NCI-H510A treated with DMSO at 0.1 percent for 48 hours (cell line): ENCODE measurements at regions not wholly inside any gene's neighbourhood (a gene's known extent, or its start where the extent isn't known, plus 50 kb on each side); places are given as distances from the start of the nearest gene placed in this dataset.

ENCODE experiments used
- DNase-seq: peaks from one replicate; lab custom pipeline; 2025; lab: John Stamatoyannopoulos, UW

DNA sequence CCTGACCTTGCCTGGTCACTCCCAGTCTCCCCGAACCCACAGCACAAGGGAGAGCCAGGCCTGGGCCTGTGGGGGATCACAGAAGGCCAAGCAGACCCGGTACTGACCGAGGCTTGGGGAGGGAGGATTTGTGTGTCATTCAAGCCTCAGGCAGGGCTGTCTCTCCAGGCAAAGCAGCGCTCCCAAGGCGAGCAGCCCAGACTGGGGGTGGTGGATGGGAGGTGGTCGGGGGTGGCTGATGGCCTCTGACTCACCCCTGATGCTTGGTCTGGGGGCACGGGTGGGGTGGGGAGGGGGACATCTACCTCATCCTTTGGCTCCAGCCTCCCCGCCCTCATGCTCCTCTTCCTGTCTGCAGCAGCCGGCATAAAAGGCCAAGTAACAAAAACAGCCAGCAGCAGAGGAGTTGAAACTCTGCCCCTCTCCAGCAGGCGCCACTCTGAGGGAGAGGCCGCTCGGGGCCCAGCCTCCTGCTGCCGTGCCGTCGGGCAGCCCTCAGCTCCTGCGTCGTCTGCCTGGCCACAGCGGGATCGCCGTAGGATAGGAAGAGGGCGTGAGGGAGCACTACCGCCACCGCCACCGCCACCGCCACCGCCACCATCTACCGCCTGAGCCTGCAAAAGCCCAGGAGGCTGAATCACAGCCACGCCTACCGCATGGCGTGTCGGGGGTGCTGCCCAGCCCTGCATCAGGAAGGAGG lies 166.0 kb downstream of the OLFM1 start:
- no peak for DNase-seq

DNA sequence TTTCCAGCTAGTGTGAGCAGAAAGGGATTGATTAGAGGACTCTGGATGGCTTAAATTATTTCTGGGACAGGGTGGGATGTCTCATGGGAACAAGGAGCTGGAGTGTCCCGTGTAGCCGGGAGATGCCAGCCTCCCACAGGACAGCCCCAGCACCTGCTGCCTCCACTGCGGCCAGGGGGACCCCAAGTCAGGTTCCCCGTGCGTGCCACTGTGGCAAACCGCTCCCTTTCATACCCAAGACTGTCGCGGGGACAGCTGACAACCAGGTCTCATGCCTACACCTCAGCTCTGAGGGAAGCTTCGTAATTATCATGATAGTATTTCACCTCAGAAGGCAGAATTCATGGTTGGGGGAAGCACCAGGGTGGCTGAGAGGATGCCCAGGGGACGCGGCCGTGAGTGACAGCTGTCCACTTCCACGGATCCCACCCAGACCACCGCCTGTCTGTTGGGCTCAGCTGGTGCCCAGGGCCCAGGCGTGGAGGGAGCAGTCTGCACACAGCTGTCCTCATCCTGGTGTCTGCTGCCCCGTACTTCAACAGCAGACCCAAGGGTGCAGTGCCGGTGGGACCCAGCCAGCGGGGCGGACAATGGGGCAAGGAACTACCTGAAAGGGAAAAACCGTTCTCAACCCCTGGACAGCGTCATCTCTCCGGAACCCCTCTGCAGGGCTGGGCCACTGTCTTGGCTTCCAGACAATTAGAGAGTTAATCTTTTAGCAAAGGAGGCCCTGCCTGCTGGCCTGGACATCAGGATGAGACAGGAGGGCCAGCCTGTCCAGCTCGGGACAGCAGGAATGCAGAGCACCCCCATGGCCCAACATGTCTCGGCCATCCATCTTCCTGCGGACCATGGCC lies 166.9 kb downstream of the OLFM1 start:
- DNase-seq, result no peak

DNA sequence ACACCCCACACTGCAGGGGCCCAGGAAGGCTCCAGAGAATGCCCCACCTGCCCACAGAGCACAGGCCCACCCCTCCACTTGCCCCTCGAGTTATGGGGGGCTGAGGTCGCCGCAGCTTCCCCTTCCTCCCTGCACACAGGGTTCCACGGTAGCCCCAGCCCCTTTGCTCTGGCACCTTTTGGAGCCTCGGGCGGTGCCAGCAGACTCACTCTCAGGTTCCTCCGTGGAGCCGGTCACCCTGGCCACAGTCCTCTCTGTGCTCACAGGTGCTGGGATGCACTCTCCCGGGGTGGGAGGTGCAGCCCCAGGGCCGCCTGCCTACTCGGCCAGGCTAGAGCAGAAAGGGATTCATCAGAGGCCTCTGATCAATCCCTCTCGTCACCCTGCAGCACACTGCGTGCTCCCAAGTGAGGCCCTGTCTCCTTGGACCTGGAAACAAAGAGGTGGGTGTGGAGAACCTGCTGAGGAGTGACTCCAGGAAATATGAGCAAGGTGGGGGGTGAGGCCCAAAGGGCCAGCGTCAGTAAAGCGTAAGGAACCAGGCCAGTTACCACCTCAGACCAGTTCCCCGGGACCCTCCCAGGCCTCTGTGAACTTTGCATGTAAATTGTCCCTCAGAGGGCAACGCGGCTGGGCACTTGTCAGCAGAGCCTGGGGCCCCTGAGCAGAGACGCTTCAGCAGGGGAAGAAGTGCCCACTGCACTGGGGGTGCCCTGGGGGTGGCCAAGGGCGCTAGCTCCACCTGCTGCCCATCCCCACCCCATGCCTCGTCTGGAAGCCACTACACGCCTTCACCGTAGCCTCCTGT lies 167.8 kb downstream of the OLFM1 start:
- DNase-seq, result no peak

DNA sequence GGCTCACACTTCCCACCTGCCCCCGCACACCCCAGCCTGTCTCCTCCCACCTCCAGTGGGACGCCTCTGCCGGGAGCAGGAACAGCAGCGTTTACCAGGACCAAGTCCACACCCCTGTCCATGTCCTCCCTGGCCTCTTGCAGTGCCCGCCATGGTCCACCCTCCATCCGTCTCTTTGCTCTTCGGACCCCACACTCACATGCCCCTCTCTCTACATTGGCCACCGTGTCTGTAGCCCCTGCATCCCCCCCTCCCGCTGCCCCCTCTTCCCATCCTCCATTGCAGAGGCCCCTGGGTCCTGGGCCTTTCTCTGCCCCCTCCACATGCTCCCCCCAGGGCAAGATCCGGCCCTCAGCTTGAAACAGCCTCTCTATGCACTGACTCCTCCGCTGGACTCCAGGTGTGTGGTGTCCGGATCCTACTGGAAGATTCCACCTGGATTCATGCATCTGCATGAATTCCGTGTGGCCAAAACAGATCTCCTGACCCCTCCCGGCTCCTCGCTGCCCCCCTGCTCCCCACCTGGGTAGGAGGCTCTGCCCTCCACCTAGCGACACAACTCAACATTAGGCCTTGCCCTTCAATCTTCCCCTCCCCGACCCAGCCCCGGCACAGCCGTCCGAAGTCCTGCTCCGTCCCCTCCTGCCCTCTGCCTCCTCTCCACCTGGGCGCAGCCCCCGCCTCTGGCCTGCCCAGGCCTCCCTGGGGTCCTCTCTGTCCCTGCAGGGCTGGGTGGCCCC lies 168.5 kb downstream of the OLFM1 start:
- no peak for DNase-seq

DNA sequence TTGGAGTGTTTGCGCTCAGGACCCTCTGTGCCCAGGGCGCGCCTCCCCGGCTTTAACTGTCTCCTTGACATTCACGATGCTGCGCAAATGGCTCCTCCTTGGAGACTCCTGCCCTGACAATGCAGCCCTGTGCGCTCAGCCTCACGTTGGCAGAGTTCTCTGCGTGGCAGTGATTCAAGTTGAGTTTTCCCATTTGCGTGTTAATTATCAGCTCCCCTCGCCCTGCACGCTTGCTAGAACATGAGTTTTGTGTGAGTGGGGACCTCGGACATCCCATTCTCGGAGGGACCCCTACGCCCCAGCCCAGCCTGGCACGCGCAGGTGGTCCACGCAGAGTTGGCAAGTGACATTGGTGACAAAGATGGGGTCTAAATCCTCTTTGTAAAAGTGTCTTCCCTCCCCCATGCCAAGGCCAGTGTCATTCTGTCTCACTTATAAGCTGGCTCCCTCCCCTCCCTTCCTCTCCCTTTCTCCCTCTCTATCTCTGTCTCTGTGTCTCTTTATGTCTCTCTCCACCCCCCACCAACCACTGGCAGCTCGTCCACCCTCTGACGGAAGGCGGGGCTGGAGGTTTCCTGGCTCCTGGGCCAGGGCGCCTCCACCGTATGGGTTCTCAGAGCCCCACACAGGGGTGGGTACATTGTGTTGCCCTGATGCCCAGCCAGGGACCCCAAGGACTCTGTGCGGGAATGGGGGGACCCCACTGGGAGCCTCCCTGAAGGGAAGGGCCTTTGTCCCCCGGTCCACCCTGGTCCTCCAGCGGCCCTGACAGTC lies 169.3 kb downstream of the OLFM1 start:
- DNase-seq, result no peak

DNA sequence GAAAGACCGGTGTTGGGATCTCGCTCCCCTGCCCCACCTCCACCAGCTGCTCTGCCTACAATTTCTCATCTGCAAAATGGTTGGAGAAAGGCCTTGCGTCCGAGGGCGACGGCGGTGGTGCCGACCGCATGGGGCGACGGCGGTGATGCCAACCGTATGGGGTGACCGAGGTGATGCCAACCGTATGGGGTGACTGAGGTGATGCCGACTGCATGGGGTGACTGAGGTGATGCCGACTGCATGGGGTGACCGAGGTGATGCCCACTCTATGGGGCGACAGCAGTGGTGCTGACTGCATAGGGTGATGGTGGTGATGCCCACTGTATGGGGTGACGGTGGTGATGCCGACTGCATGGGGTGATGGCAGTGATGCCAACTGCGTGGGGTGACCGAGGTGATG lies 171.0 kb downstream of the OLFM1 start:
- no peak for DNase-seq

DNA sequence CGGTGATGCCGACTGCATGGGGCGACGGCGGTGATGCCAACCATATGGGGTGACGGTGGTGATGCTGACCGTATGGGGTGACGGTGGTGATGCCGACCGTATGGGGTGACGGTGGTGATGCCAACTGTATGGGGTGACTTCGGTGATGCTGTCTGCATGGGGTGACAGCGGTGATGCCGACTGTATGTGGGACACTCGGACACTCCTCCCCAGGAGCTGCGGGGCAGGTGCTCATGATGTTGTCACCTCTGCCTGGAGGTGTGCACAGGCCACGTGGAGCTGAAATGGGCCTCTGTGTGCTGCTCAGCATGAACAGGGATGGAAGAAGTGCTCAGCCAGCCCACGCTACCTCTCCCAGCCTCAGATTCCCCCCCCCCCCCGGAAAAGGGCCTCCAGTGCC lies 171.8 kb downstream of the OLFM1 start:
- DNase-seq, result no peak

DNA sequence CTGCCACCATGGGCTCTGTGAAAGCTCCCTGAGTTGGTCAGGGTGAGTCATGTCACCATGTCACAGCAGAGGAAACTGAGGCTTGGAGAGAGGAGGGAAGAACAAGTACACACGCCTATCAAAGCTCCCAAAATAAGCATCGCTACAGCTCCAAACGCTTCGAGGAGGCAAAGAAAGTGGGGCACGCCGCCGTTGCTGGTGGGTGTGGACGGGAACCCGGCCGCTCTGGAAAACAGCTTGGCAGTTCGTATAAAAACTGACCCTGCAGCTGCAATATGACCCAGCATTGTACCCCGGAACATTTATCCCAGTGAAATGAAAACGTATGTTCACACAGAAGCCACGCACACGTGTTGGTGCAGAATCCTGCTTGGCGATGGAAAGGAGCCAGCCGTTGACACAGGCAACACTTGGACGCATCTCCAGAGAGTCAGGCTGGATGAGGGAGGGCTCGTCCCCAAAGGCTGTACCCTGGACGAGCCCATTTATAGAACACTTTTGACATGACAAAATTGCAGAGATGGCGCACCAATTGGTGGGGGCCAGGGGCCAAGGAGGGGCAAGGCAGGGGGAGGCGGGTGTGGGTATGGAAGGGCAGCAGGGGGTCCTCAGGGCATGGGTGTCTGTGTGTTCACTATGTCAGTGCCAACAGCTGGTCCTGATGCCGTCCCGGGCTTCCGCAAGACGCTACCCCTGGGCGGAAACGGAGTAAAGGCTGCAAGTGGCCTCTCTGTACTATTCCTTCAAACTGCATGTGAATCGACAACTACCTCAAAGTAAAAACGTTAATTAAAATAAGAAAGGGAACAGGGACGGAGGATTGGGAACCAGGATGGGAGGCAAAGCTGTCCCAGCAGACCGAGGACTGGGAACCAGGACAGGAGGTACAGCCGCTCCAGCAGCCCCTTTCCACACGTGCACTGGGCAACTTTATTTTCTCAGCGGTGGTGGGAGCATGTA lies 173.0 kb downstream of the OLFM1 start:
- no peak for DNase-seq

DNA sequence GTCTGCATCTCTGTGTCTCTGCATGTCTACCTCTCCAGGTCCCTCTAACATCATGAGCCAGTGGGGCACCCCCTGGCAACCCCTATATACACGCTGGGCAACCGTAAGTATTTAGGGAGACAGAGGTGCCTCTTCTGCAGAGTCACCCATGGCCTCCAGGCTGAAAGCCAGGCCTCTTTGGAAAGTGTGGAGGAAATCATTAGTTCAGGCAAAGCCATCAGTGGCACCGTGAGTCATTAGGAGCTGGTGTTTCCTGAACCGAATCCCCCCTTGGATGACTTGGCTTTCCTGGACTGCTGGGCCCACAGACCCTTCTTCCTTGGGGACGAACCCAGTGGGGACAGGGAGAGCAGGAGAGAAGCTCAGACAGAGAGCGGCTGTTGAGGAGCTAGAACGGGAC lies 174.8 kb downstream of the OLFM1 start:
- DNase-seq, result no peak

DNA sequence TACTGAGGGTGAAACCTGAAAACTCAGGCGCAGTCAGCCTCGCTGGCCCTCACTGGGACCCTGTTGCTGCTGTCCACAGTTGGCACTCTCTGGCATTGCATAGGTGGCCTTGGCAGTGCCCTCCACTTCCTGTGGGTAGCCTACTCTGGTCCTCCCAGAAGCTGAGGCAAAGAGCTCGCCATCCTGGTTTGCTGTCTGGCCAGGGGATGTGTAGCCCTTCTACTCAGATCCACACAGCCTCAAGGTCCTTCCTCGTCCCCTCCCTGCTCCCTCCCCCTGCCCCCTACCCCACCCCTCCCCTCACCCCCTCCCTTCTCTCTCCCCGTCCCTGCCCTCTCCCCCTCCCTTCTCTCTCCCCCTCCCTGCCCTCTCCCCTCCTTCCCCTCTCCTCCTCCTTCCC lies 176.0 kb downstream of the OLFM1 start:
- DNase-seq, result no peak

DNA sequence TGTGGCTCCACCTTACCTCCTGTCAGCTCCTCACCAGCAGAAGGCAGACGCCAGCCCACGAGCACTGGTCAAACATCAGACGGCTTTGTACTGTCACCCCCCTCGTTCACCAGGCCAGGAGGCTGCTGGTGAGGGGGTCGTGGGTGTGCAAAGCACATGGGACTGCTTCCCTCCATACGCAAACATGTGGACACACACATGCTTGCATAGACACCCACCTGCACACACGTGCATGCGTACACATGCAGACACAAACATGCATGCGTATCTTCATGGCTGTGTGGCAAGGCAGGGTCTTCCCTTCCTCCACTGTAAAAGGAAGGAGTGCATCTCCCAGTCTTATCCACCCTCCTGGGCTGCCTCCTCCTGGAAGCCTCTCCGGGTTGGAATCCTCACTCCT lies 178.5 kb downstream of the OLFM1 start:
- no peak for DNase-seq

DNA sequence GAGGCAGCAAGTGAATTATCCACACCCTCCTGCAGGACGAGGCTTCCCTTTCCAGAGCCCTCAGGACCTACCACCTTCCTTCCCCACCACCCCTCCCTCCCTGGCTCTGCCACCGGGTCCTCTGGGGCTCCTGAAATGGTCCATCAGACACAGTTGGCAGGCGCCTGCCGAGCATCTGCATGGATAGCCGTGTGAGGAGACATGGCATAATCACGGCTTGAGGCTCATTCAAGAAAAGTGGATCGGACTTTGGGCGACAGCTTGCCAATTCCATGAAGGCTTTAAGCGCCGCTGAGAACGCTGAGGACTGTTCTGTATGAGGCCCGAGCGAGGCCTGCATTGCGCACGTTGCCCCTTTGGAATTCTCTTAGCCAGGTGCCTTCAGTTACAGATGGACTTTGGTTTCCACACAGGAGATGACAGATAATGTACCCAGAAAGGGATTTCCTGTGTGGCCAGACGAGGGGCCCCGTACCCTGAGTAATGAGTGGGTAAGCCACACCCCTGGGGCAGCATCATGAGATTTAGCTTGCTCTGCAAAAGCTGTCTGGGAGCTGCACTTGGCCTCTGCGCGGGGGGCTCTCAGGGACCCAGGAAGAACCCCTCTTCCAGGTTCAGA lies 179.8 kb downstream of the OLFM1 start:
- DNase-seq, result no peak

DNA sequence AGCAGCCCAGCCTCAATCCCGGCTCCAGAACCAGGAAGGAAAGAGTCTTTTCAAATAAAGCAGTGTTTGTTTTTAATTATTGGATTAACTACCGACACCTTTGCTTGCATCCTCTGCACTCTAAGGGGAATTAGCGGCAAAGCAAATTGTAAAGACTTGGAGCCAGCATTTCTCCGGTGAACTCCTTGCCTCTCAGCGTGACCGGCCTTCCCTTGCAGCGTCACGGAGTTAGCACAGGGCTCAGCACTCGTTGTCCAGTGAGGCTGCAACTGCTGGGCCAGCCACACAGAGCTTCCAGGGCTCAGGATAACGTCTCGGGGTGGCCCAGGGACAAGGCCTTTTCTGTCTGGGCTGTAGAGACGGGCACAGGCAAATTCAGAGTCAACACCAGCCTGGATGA lies 180.6 kb downstream of the OLFM1 start:
- no peak for DNase-seq

DNA sequence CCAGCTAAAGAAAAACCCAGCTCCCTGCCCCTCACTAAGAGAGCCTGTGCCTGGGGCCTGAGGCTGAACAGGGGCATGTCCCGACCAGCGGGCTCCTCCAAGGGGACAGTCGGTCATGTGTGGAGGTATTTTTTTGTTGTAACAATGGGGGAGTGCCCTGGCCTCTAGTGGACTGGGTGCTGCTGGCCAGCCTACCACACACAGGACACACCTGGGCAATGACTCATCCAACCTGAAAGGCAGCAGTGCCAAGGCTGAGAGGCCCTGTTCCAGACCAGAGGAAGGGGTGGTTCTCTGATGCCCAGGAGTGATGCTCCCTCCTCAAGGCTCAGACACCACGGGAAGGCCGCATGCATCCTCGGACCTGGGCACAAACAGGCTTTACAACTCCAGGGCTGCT lies 181.5 kb downstream of the OLFM1 start:
- no peak for DNase-seq

DNA sequence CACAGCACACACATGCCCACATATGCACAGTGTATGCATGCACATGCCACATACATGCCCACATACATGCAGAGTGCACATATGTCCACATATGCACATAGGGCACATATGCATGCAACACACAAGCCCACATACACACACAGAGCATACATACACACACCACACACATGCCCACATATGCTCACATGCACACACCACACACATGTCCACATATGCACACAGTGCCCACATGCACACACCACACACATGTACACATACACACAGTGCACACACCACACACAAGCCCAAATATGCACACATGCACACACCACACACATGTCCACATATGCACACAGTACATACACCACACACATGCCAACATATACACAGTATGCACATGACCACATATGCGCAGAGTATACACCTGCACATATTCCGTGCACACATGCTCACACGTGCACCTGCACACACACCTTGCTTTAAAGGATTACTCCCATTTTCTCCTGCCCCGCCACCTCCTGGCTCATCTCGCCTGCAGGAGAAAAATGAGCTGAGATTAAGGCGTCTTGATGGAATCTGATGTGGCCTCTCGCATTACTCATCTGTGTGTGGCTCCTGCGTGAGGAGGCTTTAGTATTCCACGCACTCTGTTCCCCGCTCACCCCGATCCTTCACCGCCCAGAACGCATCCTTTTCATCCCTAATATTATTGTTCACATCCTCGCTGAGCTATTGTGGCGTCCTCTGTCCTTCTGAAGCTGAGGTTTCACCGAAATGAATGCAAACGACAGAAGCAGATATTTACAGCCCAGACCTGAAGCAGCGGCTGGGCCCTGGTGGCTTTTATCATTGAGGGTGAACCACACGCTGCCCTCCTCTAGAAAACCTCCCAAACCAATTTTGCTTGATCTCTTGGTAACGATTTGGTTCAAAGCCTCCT lies 182.7 kb downstream of the OLFM1 start:
- DNase-seq, result no peak

DNA sequence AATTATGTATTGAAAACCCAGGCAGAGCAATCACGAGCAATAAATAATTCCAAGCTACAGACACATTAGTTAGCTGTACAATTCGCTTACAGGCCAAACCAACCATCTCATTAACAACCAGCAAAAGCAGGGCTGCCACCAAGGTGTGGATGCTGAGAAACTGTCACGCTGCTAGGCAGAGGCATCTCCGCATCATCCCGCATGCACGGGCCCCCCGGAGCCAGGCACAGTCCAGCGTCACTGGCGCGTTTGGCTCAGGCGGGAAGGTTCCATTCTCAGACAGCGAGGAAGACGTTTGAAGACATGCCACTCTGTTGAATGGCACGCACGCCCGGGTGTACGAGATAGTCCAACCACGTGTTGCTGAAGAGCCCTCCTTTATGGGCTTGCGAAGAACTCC lies 184.0 kb downstream of the OLFM1 start:
- DNase-seq, result no peak

DNA sequence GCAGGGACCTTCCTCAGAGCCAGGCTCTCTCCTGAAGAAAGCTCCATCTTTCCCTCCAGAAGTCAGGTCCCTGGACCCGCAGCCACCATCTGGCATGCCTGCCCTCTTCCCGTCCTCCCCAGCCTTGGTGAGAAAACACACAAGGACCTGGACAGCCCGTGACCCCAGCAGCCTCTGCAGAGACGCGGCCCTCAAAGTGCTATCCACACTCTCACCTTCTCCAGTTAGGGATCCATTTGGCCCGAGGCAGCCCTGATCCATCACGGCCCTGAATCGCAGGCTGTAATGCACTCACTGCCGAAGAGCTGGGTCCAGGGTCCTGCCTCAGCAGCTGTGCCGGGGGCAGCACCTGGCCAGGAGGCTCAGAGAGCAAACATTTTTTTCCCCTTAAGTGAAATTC lies 185.1 kb downstream of the OLFM1 start:
- no peak for DNase-seq

DNA sequence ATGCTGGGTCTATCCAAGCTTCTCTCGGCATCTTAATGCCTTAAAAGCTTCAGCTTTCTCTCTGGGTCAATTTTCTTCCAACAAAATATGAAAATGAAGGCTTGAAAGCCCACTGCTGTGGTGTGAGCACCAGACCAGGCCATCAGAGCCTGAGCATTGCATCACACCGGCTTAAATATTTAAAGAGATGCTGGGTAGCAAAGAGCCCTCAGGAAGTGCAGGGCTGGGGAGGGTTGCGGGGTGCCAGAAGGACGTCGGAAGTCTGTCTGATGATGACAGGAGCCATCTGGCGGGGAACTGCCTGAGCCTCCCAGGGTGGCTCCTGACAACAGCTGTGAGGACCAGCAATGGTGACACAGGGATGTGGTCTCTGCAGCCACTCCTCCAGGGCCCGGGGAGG lies 185.5 kb downstream of the OLFM1 start:
- DNase-seq, result no peak

DNA sequence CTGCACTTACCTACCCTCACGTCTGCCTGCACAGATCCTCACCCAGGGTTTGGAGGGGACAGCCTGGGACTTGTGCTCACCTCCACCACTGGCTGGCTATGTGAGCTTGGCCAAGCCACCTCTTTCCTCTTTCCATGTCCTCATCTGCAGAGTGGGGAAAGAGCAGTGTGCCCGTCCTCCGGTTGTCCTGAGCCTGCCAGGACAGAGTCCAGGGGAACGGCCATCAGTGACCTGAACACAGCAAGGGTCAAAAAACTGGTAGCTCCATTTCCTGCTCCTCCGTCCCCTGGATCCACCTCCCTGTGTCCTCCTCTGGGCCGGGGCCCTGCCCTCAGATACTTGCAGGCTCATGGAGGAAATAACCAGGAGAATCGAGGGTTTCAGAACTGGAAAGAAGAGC lies 187.7 kb downstream of the OLFM1 start:
- no peak for DNase-seq
